HG02588 (cell line): ENCODE measurements at regions not wholly inside any gene's neighbourhood (a gene's known extent, or its start where the extent isn't known, plus 50 kb on each side); places are given as distances from the start of the nearest gene placed in this dataset.
"Not testable (repeated sequence)": the region's sequence is repeated elsewhere in the genome, so short reads cannot be mapped to it uniquely, and the experiment has no call there.

Experiments used
- ATAC-seq: cut with Tn5 transposase; IDR thresholded peaks from one replicate; pipeline ENCODE4 v1.9.1; 2021; ENCODE audit warnings: mild to moderate bottlenecking, moderate library complexity; ENCODE audit not compliant: unreplicated experiment

DNA sequence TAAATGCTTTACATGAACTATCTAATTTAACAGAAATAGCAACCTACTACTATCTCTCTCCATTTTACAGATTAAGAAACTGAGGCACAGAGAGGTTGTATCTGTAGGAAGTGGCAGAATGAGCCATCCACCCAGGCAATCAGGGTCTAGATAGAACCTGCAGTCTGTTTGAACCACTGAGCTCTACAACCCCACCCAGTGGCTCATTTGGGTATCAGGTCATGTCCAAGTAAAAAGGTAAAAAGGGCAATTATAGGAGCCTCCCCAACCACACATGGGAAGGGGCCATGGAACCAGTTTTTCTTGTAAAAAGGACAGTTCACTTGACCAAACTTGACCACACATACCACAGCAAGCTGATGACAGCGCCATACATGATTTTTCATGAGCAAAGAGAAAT lies 92.9 kb upstream of the SGCG start:
- ATAC-seq, result peak; percentile 59

GRCh38 chr13:23098161-23098907 lies 82.4 kb upstream of the SGCG start:
- no peak for ATAC-seq

DNA sequence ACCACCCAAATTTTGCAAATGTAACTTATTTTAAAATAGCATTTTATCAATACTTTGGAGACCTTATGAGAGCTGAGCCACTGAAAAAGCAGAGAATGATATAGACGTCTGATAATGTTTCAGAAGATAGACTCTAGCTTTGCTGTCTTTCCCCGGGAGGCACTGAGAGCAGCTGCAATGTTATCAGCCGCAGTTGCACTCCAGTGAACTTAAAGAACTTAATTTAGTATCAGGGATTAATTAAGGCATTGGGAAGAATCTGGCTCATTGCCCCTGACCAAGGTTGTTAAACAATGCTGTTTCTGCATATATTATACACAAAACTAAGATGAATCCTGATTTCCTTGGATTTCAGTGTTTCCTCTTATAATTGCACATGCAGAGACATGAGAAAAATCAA lies 75.7 kb upstream of the SGCG start:
- no peak for ATAC-seq

DNA sequence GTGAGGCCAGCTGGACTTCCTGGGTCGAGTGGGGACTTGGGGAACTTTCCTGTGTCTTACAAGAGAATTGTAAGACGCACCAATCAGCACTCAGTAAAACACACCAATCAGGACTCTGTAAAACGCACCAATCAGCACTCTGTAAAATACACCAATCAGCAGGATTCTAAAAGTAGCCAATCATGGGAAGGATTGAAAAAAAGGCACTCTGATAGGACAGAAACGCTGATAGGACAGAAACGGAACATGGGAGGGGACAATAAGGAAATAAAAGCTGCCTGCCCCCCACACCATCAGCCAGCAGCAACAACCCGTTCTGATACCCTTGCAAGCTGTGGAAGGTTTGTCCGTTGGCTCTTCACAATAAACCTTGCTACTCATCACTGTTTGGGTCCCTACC lies 73.1 kb upstream of the SGCG start:
- no peak for ATAC-seq

DNA sequence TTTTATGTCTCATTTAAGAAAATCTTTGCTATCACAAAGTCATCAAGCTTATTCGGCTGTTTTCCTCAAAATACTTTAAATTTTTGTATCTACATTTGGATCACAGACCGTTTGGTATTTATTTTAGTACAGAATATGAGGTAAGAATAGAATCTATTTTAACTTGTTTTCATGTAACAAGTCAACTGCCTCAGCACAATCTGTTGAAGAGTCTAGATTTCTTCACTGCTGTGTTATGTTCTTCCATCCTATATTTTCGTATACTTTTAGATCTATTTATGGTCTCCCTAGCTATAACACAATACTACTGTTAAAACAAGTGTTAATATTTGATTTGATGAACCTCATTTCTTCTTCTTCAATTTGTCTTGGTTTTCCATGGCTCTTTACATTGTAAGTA lies 61.6 kb upstream of the SGCG start:
- ATAC-seq, result no peak

- not testable (repeated sequence) for ATAC-seq
These were observed 53.2 kb upstream of the SGCG start for GRCh38 chr13:23127540-23127939.

DNA sequence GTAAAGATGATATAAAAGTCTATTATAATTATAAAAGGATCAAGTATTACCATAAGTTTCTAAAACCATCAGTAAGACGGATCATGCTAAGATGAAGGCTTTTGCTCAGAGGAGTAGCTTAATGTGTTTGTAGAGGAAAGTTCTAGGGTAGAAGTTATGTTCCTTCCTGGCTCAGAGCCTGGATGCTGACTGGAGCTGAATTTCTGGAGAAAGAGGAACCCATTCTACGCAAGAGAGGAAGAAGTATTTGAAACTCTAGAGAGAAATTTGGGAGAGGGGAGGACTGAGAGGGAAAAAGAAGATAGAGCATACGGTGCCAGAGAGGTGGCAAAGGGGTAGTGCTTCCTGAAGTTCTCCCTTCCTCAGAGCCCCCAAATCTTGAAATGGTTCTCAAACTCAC lies 51.4 kb upstream of the SGCG start:
- ATAC-seq, result no peak
